ENCODE measurements at regions not wholly inside any gene's neighbourhood (a gene's known extent, or its start where the extent isn't known, plus 50 kb on each side); places are given as distances from the start of the nearest gene placed in this dataset.

GRCh38 chr7:145539910-145540309, 576.7 kb upstream of the CNTNAP2 start:
- intact Hi-C loops (cut with DNase I) = no loop called here

GRCh38 chr7:145534301-145534700, 582.3 kb upstream of the CNTNAP2 start:
- Histone ChIP-seq H3K27me3 (no peaks in the 10 kb centered on the region), H3K4me3 (no peak overlapping the region), H3K36me3 (no peaks in the 10 kb centered on the region), H3K4me1 (no peaks in the 10 kb centered on the region), H3K9me3 (no peaks in the 10 kb centered on the region), H3K27ac (no peak overlapping the region)
- ATAC-seq (no peak), DNase-seq (no peak)
- TF ChIP-seq CTCF (IDR thresholded peaks at IDR 0.05) = no peak
- intact Hi-C loops (cut with DNase I) = no loop called here

More at GRCh38 chr7:145539910-145540309, 576.7 kb upstream of the CNTNAP2 start:
- H3K4me1 ChIP-seq = no peaks in the 10 kb centered on the region
- no peaks in the 10 kb centered on the region for H3K9me3 ChIP-seq
- TF ChIP-seq CTCF (IDR thresholded peaks at IDR 0.05) = no peak
- H3K27ac ChIP-seq = no peak overlapping the region
- DNase-seq (no peak), ATAC-seq (no peak)
- H3K4me3 ChIP-seq = no peak overlapping the region
- H3K36me3 ChIP-seq = no peaks in the 10 kb centered on the region
- no peaks in the 10 kb centered on the region for H3K27me3 ChIP-seq

- no peaks in the 10 kb centered on the region for H3K4me1 ChIP-seq
- H3K9me3 ChIP-seq = no peaks in the 10 kb centered on the region
- intact Hi-C loops (cut with DNase I) = no loop called here
- no peak overlapping the region for H3K27ac ChIP-seq
- ATAC-seq (no peak), DNase-seq (no peak)
- TF ChIP-seq CTCF (IDR thresholded peaks at IDR 0.05) = no peak
- no peaks in the 10 kb centered on the region for H3K27me3 ChIP-seq
- H3K36me3 ChIP-seq = no peaks in the 10 kb centered on the region
- no peak overlapping the region for H3K4me3 ChIP-seq
Measured at GRCh38 chr7:145520284-145520683, 596.3 kb upstream of the CNTNAP2 start.

GRCh38 chr7:145511004-145511403, 605.6 kb upstream of the CNTNAP2 start:
- DNase-seq (no peak), ATAC-seq (peak; percentile 48)
- intact Hi-C loops (cut with DNase I) = no loop called here
- Histone ChIP-seq H3K27me3 (no peaks in the 10 kb centered on the region), H3K36me3 (no peaks in the 10 kb centered on the region), H3K27ac (no peak overlapping the region), H3K4me3 (no peak overlapping the region), H3K4me1 (no peaks in the 10 kb centered on the region), H3K9me3 (peaks cover 3% of the 10 kb centered on the region)
- no peak for TF ChIP-seq CTCF (IDR thresholded peaks at IDR 0.05)

GRCh38 chr7:145497911-145498525, 618.6 kb upstream of the CNTNAP2 start:
- no peak overlapping the region for H3K4me3 ChIP-seq
- no peaks in the 10 kb centered on the region for H3K9me3 ChIP-seq
- no peak overlapping the region for H3K27ac ChIP-seq
- no peak for TF ChIP-seq CTCF (IDR thresholded peaks at IDR 0.05)
- DNase-seq (no peak), ATAC-seq (no peak)
- no peaks in the 10 kb centered on the region for H3K36me3 ChIP-seq
- H3K4me1 ChIP-seq = no peaks in the 10 kb centered on the region
- intact Hi-C loops (cut with DNase I) = no loop called here
- H3K27me3 ChIP-seq = no peaks in the 10 kb centered on the region

- Histone ChIP-seq H3K4me1 (no peaks in the 10 kb centered on the region), H3K27ac (no peak overlapping the region), H3K9me3 (peaks cover 5% of the 10 kb centered on the region), H3K27me3 (no peaks in the 10 kb centered on the region), H3K4me3 (no peak overlapping the region), H3K36me3 (no peaks in the 10 kb centered on the region)
- TF ChIP-seq CTCF (IDR thresholded peaks at IDR 0.05) = no peak
- ATAC-seq = no peak
- intact Hi-C loops (cut with DNase I) = no loop called here
- no peak for DNase-seq
Measured at GRCh38 chr7:145490356-145490755, 626.2 kb upstream of the CNTNAP2 start.

Data from upper lobe of right lung (tissue), 1 donor.